Panc1 (cell line): ENCODE measurements at regions not wholly inside any gene's neighbourhood (a gene's known extent, or its start where the extent isn't known, plus 50 kb on each side); places are given as distances from the start of the nearest gene placed in this dataset.

ENCODE experiments used
- ATAC-seq: fragments of 200-7000 bp; cut with Tn5 transposase; 2 replicates; pipeline ENCODE4 v1.9.1; 2020; ENCODE audit warnings: mild to moderate bottlenecking, moderate library complexity
- BruUV-seq: library from RNA; stranded (reverse); fragments of 400-500 nt; replicated peaks from 2 replicates; lab custom pipeline; 2021; lab: Mats Ljungman, UMichigan
- CTCF ChIA-PET: fragments of 300-600 bp; sonication (Branson Sonifier 250); formaldehyde crosslinking; loops from one replicate; lab custom pipeline; 2022; ENCODE audit warnings: antibody characterized with exemption; lab: Charles Lee
- POLR2A ChIA-PET: fragments of 300-600 bp; sonication (Branson Sonifier 250); formaldehyde crosslinking; loops from one replicate; lab custom pipeline; 2022; ENCODE audit warnings: antibody characterized with exemption; lab: Charles Lee
- DNase-seq: peaks from one replicate; pipeline ENCODE4 v3.0.0-alpha.2; 2010; ENCODE audit warnings: low read depth, low spot score
- H3K27ac ChIP-seq: 2 replicates; pipeline ENCODE4 v1.5.1; 2011; ENCODE audit warnings: mild to moderate bottlenecking, low read length, inconsistent platforms
- H3K27me3 ChIP-seq: fragments of 200-500 bp; sonication (Bioruptor generic); 2 replicates; pipeline ENCODE4 v1.6.0; 2014; ENCODE audit warnings: low read length, inconsistent platforms; ENCODE audit not compliant: control insufficient read depth, insufficient read depth
- H3K36me3 ChIP-seq: fragments of 200-500 bp; sonication (Bioruptor generic); 2 replicates; pipeline ENCODE4 v1.5.1; 2014; ENCODE audit warnings: inconsistent platforms, mild to moderate bottlenecking, low read length, moderate library complexity; ENCODE audit not compliant: control insufficient read depth, insufficient read depth
- H3K4me1 ChIP-seq: 2 replicates; pipeline ENCODE4 v1.5.1; 2011; ENCODE audit warnings: inconsistent platforms, mild to moderate bottlenecking, low read length, moderate library complexity; ENCODE audit not compliant: control insufficient read depth, insufficient read depth
- H3K4me3 ChIP-seq, 2 experiments: 2 replicates each; pipeline ENCODE4 v1.5.1; 2011 to 2012; ENCODE audit warnings: low read depth in 2 of 2, low read length in 2 of 2, mild to moderate bottlenecking in 2 of 2, inconsistent platforms in 1 of 2, moderate library complexity in 1 of 2
- H3K9me3 ChIP-seq: fragments of 200-500 bp; sonication (Bioruptor generic); 2 replicates; pipeline ENCODE4 v1.5.1; 2014; ENCODE audit warnings: low read depth, mild to moderate bottlenecking, inconsistent platforms, low read length, moderate library complexity; ENCODE audit not compliant: control insufficient read depth, insufficient read depth
- POLR2AphosphoS5 ChIP-seq: IDR thresholded peaks from 2 replicates; pipeline ENCODE4 v1.6.1; 2012; ENCODE audit warnings: mild to moderate bottlenecking, low read depth, low read length, moderate library complexity
- SIN3A ChIP-seq: IDR thresholded peaks from 2 replicates; pipeline ENCODE4 v1.6.1; 2012; ENCODE audit warnings: low read depth, mild to moderate bottlenecking, low read length, moderate library complexity, borderline replicate concordance; ENCODE audit not compliant: insufficient read depth
- TCF7L2 ChIP-seq: IDR thresholded peaks from 2 replicates; pipeline ENCODE4 v1.6.1; 2011; ENCODE audit warnings: mild to moderate bottlenecking, low read depth, low read length, inconsistent platforms
- in situ Hi-C: cut with HindIII; loops from 2 replicates; pipeline ENCODE4 v1.10.0; 2016; ENCODE audit warnings: low sequenced_read_pairs, low pct_unique_long_range_greater_than_20kb
- intact Hi-C: fragments of 100-400 bp; cut with micrococcal nuclease; formaldehyde crosslinking; loops from one replicate; pipeline ENCODE4 v1.10.0; 2022; ENCODE audit not compliant: unreplicated experiment
- TF ChIP-seq, protein P1 (sequence below), 2 experiments: IDR thresholded peaks; 2 replicates each; pipeline ENCODE4 v1.6.1; 2011 to 2012; ENCODE audit warnings: low read depth in 2 of 2, control low read depth in 1 of 2, low read length in 1 of 2, mild to moderate bottlenecking in 1 of 2, moderate library complexity in 1 of 2; ENCODE audit not compliant: insufficient read depth in 1 of 2
- TF ChIP-seq, protein P2 (sequence below): fragments of 450-650 bp; IDR thresholded peaks from 2 replicates; pipeline ENCODE4 v1.5.1; 2017; ENCODE audit warnings: mild to moderate bottlenecking

GRCh38 chr12:60196366-60196765 lies 600.5 kb downstream of the SLC16A7 start:
- H3K9me3 ChIP-seq = no peaks in the 10 kb centered on the region
- H3K4me3 ChIP-seq = no peak overlapping the region
- H3K27me3 ChIP-seq = no peaks in the 10 kb centered on the region
- no peak overlapping the region for H3K27ac ChIP-seq
- TF ChIP-seq POLR2AphosphoS5 = no peak
- TF ChIP-seq TCF7L2 = no peak
- TF ChIP-seq, protein P1, sequence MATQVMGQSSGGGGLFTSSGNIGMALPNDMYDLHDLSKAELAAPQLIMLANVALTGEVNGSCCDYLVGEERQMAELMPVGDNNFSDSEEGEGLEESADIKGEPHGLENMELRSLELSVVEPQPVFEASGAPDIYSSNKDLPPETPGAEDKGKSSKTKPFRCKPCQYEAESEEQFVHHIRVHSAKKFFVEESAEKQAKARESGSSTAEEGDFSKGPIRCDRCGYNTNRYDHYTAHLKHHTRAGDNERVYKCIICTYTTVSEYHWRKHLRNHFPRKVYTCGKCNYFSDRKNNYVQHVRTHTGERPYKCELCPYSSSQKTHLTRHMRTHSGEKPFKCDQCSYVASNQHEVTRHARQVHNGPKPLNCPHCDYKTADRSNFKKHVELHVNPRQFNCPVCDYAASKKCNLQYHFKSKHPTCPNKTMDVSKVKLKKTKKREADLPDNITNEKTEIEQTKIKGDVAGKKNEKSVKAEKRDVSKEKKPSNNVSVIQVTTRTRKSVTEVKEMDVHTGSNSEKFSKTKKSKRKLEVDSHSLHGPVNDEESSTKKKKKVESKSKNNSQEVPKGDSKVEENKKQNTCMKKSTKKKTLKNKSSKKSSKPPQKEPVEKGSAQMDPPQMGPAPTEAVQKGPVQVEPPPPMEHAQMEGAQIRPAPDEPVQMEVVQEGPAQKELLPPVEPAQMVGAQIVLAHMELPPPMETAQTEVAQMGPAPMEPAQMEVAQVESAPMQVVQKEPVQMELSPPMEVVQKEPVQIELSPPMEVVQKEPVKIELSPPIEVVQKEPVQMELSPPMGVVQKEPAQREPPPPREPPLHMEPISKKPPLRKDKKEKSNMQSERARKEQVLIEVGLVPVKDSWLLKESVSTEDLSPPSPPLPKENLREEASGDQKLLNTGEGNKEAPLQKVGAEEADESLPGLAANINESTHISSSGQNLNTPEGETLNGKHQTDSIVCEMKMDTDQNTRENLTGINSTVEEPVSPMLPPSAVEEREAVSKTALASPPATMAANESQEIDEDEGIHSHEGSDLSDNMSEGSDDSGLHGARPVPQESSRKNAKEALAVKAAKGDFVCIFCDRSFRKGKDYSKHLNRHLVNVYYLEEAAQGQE (IDR thresholded peaks at IDR 0.05; ENCODE audit: insufficient read depth in 1 of 2, low read depth in 2 of 2, low read length in 1 of 2) = no peak
- TF ChIP-seq, protein P2, sequence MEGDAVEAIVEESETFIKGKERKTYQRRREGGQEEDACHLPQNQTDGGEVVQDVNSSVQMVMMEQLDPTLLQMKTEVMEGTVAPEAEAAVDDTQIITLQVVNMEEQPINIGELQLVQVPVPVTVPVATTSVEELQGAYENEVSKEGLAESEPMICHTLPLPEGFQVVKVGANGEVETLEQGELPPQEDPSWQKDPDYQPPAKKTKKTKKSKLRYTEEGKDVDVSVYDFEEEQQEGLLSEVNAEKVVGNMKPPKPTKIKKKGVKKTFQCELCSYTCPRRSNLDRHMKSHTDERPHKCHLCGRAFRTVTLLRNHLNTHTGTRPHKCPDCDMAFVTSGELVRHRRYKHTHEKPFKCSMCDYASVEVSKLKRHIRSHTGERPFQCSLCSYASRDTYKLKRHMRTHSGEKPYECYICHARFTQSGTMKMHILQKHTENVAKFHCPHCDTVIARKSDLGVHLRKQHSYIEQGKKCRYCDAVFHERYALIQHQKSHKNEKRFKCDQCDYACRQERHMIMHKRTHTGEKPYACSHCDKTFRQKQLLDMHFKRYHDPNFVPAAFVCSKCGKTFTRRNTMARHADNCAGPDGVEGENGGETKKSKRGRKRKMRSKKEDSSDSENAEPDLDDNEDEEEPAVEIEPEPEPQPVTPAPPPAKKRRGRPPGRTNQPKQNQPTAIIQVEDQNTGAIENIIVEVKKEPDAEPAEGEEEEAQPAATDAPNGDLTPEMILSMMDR = no peak
- no peak for TF ChIP-seq SIN3A
- no peaks in the 10 kb centered on the region for H3K4me1 ChIP-seq
- in situ Hi-C loops (no loop called here), intact Hi-C loops (no loop called here)
- POLR2A ChIA-PET = no interaction called here
- ATAC-seq (no peak), DNase-seq (no peak)
- no peaks in the 10 kb centered on the region for H3K36me3 ChIP-seq
- CTCF ChIA-PET = no interaction called here
- no TSS peak for BruUV-seq

DNA sequence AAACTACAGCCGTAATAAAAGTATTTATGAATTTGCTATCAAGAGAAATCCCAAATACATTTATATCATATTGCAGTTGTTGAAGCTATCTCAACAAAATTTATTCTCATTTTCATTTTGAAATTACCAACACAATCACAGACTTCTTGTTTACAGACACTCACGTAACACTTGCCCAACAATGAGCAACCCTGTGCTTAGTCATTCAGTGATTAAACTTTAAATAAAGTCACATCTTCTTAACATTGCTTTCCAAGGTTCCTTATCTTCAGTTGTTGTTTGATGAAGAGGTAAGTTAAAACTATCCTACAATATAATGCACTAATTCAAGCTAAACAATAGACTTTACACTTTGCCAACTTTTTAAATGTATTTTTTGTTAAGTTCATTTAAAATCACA lies 601.8 kb downstream of the SLC16A7 start:
- intact Hi-C loops = no loop called here
- H3K4me3 ChIP-seq = no peak overlapping the region
- TF ChIP-seq SIN3A = no peak
- TF ChIP-seq, protein P1 (IDR thresholded peaks at IDR 0.05; ENCODE audit: insufficient read depth in 1 of 2, low read depth in 2 of 2, low read length in 1 of 2) = no peak
- TF ChIP-seq POLR2AphosphoS5 = no peak
- TF ChIP-seq, protein P2 = no peak
- no peak for TF ChIP-seq TCF7L2
- POLR2A ChIA-PET = interaction anchor here (0.5 kb wide), 1 partner anchor 796 kb away, joined by 3 read pairs; no protein-coding TSS in a partner anchor
- ATAC-seq = no peak
- in situ Hi-C loops = no loop called here
- H3K4me1 ChIP-seq = no peaks in the 10 kb centered on the region
- no peaks in the 10 kb centered on the region for H3K36me3 ChIP-seq
- no peaks in the 10 kb centered on the region for H3K27me3 ChIP-seq
- DNase-seq = peak; percentile 41
- CTCF ChIA-PET = no interaction called here
- no peaks in the 10 kb centered on the region for H3K9me3 ChIP-seq
- no TSS peak for BruUV-seq
- H3K27ac ChIP-seq = no peak overlapping the region
